Mesendoderm (in vitro differentiated cells): ENCODE measurements at regions not wholly inside any gene's neighbourhood (a gene's known extent, or its start where the extent isn't known, plus 50 kb on each side); places are given as distances from the start of the nearest gene placed in this dataset.
A peak's percentile ranks its signal among the peaks of the same experiment; 100 is the strongest.

ENCODE experiments used
- DNase-seq: peaks from one replicate; pipeline ENCODE4 v3.0.0; 2013
- H2AK5ac ChIP-seq: 2 replicates; pipeline ENCODE4 v1.6.1; 2013; ENCODE audit warnings: low read length, inconsistent platforms
- H2BK120ac ChIP-seq: 2 replicates; pipeline ENCODE4 v1.6.1; 2013; ENCODE audit warnings: low read depth, mild to moderate bottlenecking, low read length, moderate library complexity, mixed read lengths
- H2BK15ac ChIP-seq: replicated peaks from 2 replicates; pipeline ENCODE4 v1.6.1; 2013; ENCODE audit warnings: low read depth, mild to moderate bottlenecking, moderate library complexity
- H2BK5ac ChIP-seq: 2 replicates; pipeline ENCODE4 v1.6.1; 2013; ENCODE audit warnings: low read length, inconsistent platforms
- H3K18ac ChIP-seq: 2 replicates; pipeline ENCODE4 v1.6.1; 2013; ENCODE audit warnings: mild to moderate bottlenecking, low read length, mixed read lengths
- H3K23ac ChIP-seq: one replicate; pipeline ENCODE4 v1.6.1; 2013; ENCODE audit warnings: low read length
- H3K27ac ChIP-seq: 2 replicates; pipeline ENCODE4 v1.5.1; 2013; ENCODE audit warnings: low read depth, mild to moderate bottlenecking, inconsistent platforms, low read length, moderate library complexity
- H3K27me3 ChIP-seq: 2 replicates; pipeline ENCODE4 v1.6.1; 2013; ENCODE audit warnings: low read length, control low read depth, mild to moderate bottlenecking, inconsistent platforms; ENCODE audit not compliant: insufficient read depth, poor library complexity
- H3K36me3 ChIP-seq: 2 replicates; pipeline ENCODE4 v1.6.1; 2013; ENCODE audit warnings: low read length, inconsistent platforms; ENCODE audit not compliant: control insufficient read depth, insufficient read depth
- H3K4ac ChIP-seq: one replicate; pipeline ENCODE4 v1.6.1; 2013; ENCODE audit warnings: low read depth, mild to moderate bottlenecking, low read length, moderate library complexity
- H3K4me1 ChIP-seq: 2 replicates; pipeline ENCODE4 v1.6.1; 2013; ENCODE audit warnings: low read depth, low read length, inconsistent platforms; ENCODE audit not compliant: control insufficient read depth
- H3K4me2 ChIP-seq: 2 replicates; pipeline ENCODE4 v1.6.1; 2013; ENCODE audit warnings: low read length
- H3K4me3 ChIP-seq: 2 replicates; pipeline ENCODE4 v1.5.1; 2013; ENCODE audit warnings: mild to moderate bottlenecking, low read length
- H3K56ac ChIP-seq: one replicate; pipeline ENCODE4 v1.6.1; 2013; ENCODE audit warnings: low read length
- H3K79me1 ChIP-seq: 2 replicates; pipeline ENCODE4 v1.6.1; 2013; ENCODE audit warnings: low read length, inconsistent platforms
- H3K79me2 ChIP-seq: 2 replicates; pipeline ENCODE4 v1.6.1; 2013; ENCODE audit warnings: mild to moderate bottlenecking, low read length; ENCODE audit not compliant: control insufficient read depth, insufficient read depth
- H3K9ac ChIP-seq: 2 replicates; pipeline ENCODE4 v1.6.1; 2013; ENCODE audit warnings: low read length, inconsistent platforms
- H4K5ac ChIP-seq: one replicate; pipeline ENCODE4 v1.6.1; 2013; ENCODE audit warnings: low read length
- H4K8ac ChIP-seq: one replicate; pipeline ENCODE4 v1.6.1; 2013; ENCODE audit warnings: low read depth, mild to moderate bottlenecking, control low read depth, low read length, moderate library complexity
- WGBS: extraction: QIAGEN DNeasy Blood & Tissue Kit; methylation state at CpG from one replicate; pipeline ENCODE4 v1.1.7; 2013; ENCODE audit warnings: low lambda C conversion rate, missing lambda C conversion rate; ENCODE audit not compliant: insufficient coverage; ENCODE audit errors: extremely low coverage; 5-methylcytosine and 5-hydroxymethylcytosine counted together

GRCh38 chr1:45258059-45258650 lies 51.8 kb upstream of the ZSWIM5 start:
- no peak overlapping the region for H2BK5ac ChIP-seq
- H3K4me2 ChIP-seq, result no peak overlapping the region
- no peak overlapping the region for H3K9ac ChIP-seq
- H2BK15ac ChIP-seq, result no peak overlapping the region
- no peak overlapping the region for H2AK5ac ChIP-seq
- H3K4me1 ChIP-seq, result no peaks in the 10 kb centered on the region
- no peak overlapping the region for H4K5ac ChIP-seq
- no peak overlapping the region for H2BK120ac ChIP-seq
- H4K8ac ChIP-seq, result no peak overlapping the region
- no peak overlapping the region for H3K4ac ChIP-seq
- H3K79me1 ChIP-seq, result no peaks in the 10 kb centered on the region
- H3K4me3 ChIP-seq, result no peak overlapping the region
- no CpG with 5 or more reads among the region's 1 CpG for WGBS
- no peak overlapping the region for H3K23ac ChIP-seq
- no peak overlapping the region for H3K56ac ChIP-seq
- no peak overlapping the region for H3K18ac ChIP-seq
- H3K27me3 ChIP-seq, result no peaks in the 10 kb centered on the region
- H3K27ac ChIP-seq, result no peak overlapping the region
- DNase-seq, result peak; percentile 42
- no peaks in the 10 kb centered on the region for H3K36me3 ChIP-seq
- no peaks in the 10 kb centered on the region for H3K79me2 ChIP-seq

- H2BK15ac ChIP-seq, result no peak overlapping the region
- no peak overlapping the region for H3K27ac ChIP-seq
- H3K79me2 ChIP-seq, result no peaks in the 10 kb centered on the region
- no peak for DNase-seq
- no CpG with 5 or more reads among the region's 4 CpGs for WGBS
- H2BK120ac ChIP-seq, result no peak overlapping the region
- H3K56ac ChIP-seq, result no peak overlapping the region
- no peak overlapping the region for H4K5ac ChIP-seq
- no peak overlapping the region for H3K23ac ChIP-seq
- no peaks in the 10 kb centered on the region for H3K36me3 ChIP-seq
- H3K79me1 ChIP-seq, result no peaks in the 10 kb centered on the region
- H3K4me2 ChIP-seq, result no peak overlapping the region
- H3K9ac ChIP-seq, result no peak overlapping the region
- no peaks in the 10 kb centered on the region for H3K4me1 ChIP-seq
- H2AK5ac ChIP-seq, result no peak overlapping the region
- H3K27me3 ChIP-seq, result no peaks in the 10 kb centered on the region
- no peak overlapping the region for H3K18ac ChIP-seq
- H4K8ac ChIP-seq, result no peak overlapping the region
- no peak overlapping the region for H3K4ac ChIP-seq
- H2BK5ac ChIP-seq, result no peak overlapping the region
- no peak overlapping the region for H3K4me3 ChIP-seq
Measured at GRCh38 chr1:45259053-45259452, 52.6 kb upstream of the ZSWIM5 start.

- no peak overlapping the region for H3K4ac ChIP-seq
- H3K9ac ChIP-seq, result no peak overlapping the region
- no peak overlapping the region for H3K23ac ChIP-seq
- WGBS, result no CpG with 5 or more reads among the region's 2 CpGs
- H3K4me3 ChIP-seq, result no peak overlapping the region
- no peak overlapping the region for H4K5ac ChIP-seq
- no peak overlapping the region for H3K56ac ChIP-seq
- H3K79me1 ChIP-seq, result no peaks in the 10 kb centered on the region
- H3K4me2 ChIP-seq, result no peak overlapping the region
- H3K36me3 ChIP-seq, result no peaks in the 10 kb centered on the region
- H3K79me2 ChIP-seq, result no peaks in the 10 kb centered on the region
- no peak overlapping the region for H2AK5ac ChIP-seq
- H2BK120ac ChIP-seq, result no peak overlapping the region
- no peak overlapping the region for H3K27ac ChIP-seq
- H2BK5ac ChIP-seq, result no peak overlapping the region
- H2BK15ac ChIP-seq, result no peak overlapping the region
- no peaks in the 10 kb centered on the region for H3K4me1 ChIP-seq
- no peak for DNase-seq
- no peaks in the 10 kb centered on the region for H3K27me3 ChIP-seq
- H4K8ac ChIP-seq, result no peak overlapping the region
- H3K18ac ChIP-seq, result no peak overlapping the region
Measured at GRCh38 chr1:45260244-45260643, 53.8 kb upstream of the ZSWIM5 start.

GRCh38 chr1:45263132-45263531 lies 56.7 kb upstream of the ZSWIM5 start:
- WGBS, result no CpG with 5 or more reads among the region's 4 CpGs
- Histone ChIP-seq H2BK120ac (no peak overlapping the region), H3K4me1 (no peaks in the 10 kb centered on the region), H3K56ac (no peak overlapping the region), H3K27ac (no peak overlapping the region), H3K79me1 (no peaks in the 10 kb centered on the region), H3K9ac (no peak overlapping the region), H4K8ac (no peak overlapping the region), H3K27me3 (no peaks in the 10 kb centered on the region), H4K5ac (no peak overlapping the region), H2BK15ac (no peak overlapping the region), H3K4me3 (no peak overlapping the region), H3K79me2 (no peaks in the 10 kb centered on the region), H2AK5ac (no peak overlapping the region), H3K36me3 (no peaks in the 10 kb centered on the region), H3K18ac (no peak overlapping the region), H3K4ac (no peak overlapping the region), H2BK5ac (no peak overlapping the region), H3K23ac (no peak overlapping the region), H3K4me2 (no peak overlapping the region)
- no peak for DNase-seq

- no CpG with 5 or more reads among the region's 1 CpG for WGBS
- Histone ChIP-seq H2BK120ac (no peak overlapping the region), H3K18ac (no peak overlapping the region), H2BK15ac (no peak overlapping the region), H3K4me2 (no peak overlapping the region), H4K5ac (no peak overlapping the region), H3K27ac (no peak overlapping the region), H3K4me3 (no peak overlapping the region), H4K8ac (no peak overlapping the region), H3K9ac (no peak overlapping the region), H3K27me3 (no peaks in the 10 kb centered on the region), H3K79me2 (no peaks in the 10 kb centered on the region), H2AK5ac (no peak overlapping the region), H3K4ac (no peak overlapping the region), H3K23ac (no peak overlapping the region), H2BK5ac (no peak overlapping the region), H3K56ac (no peak overlapping the region), H3K4me1 (no peaks in the 10 kb centered on the region), H3K36me3 (no peaks in the 10 kb centered on the region), H3K79me1 (no peaks in the 10 kb centered on the region)
- no peak for DNase-seq
Measured at GRCh38 chr1:45265244-45265643, 58.8 kb upstream of the ZSWIM5 start.

- Histone ChIP-seq H4K5ac (no peak overlapping the region), H3K4ac (no peak overlapping the region), H2BK120ac (no peak overlapping the region), H4K8ac (no peak overlapping the region), H3K9ac (no peak overlapping the region), H3K36me3 (no peaks in the 10 kb centered on the region), H3K27me3 (no peaks in the 10 kb centered on the region), H3K79me2 (no peaks in the 10 kb centered on the region), H2BK5ac (no peak overlapping the region), H3K23ac (no peak overlapping the region), H2BK15ac (no peak overlapping the region), H3K56ac (no peak overlapping the region), H3K4me1 (no peaks in the 10 kb centered on the region), H3K4me3 (no peak overlapping the region), H3K18ac (no peak overlapping the region), H3K79me1 (no peaks in the 10 kb centered on the region), H3K4me2 (no peak overlapping the region), H2AK5ac (no peak overlapping the region), H3K27ac (no peak overlapping the region)
- DNase-seq, result peak; percentile 15
- no CpG with 5 or more reads among the region's 7 CpGs for WGBS
Measured at GRCh38 chr1:45266151-45266801, 59.9 kb upstream of the ZSWIM5 start.
